ENCODE measurements at regions not wholly inside any gene's neighbourhood (a gene's known extent, or its start where the extent isn't known, plus 50 kb on each side); places are given as distances from the start of the nearest gene placed in this dataset.

DNA sequence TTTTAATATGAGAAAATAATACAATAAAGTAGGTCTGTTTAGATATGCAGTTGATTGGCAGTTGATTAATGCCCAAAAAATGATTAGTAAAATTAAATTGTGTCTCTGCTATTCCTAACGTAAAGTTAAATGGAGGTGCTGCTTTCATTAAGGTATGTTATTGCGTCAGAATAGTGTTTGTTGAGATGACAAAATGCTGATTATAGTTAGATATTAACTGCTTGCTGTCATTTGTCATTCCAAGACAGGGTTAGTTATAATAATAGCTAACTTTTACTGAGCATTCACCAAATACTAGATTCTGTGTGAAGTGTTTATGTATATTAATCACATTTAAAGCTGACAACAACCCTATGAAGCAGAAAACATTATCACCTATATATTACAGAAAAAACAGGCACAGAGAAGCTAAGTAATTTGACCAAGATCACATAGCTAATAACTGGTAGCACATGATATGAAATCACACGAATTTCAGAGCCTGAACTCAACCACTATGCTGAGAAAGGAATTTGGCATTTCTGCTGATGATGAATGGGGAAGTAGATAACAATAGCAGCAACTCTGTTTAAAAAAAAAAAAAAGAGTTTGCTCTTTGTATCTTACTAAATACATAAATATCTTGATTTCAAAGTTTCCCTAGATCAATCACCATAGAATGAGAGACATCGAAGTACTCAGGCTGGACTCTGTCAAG is 59.7 kb upstream of the WDR44 start:
- H4K20me1 ChIP-seq (replicated peaks in 1 of 2; ENCODE audit: control insufficient read depth in 1 of 2, insufficient read depth in 2 of 2, low read length in 2 of 2): no peaks in the 10 kb centered on the region
- H2BK120ac ChIP-seq (replicated peaks; ENCODE audit: low read depth, low read length): no peak overlapping the region
- H3K79me1 ChIP-seq (ENCODE audit: low read depth, low read length): no peaks in the 10 kb centered on the region
- no peak overlapping the region for H4K91ac ChIP-seq (replicated peaks; ENCODE audit: insufficient read length, low read length)
- 82% methylated on average over 4 of the region's 4 CpGs; no CpG with 5 or more reads in 1 of the 2 experiments for WGBS, 2 experiments (ENCODE audit: extremely low coverage in 1 of 2, insufficient coverage in 1 of 2, insufficient read length in 1 of 2, insufficient replicate concordance in 2 of 2, low coverage in 1 of 2, low lambda C conversion rate in 2 of 2, missing lambda C conversion rate in 1 of 2)
- no peak overlapping the region for H3K4me2 ChIP-seq (ENCODE audit: insufficient read depth in 1 of 2, low read depth in 2 of 2, low read length in 2 of 2)
- H2BK12ac ChIP-seq (ENCODE audit: low read depth, low read length): no peak overlapping the region
- H3K18ac ChIP-seq (ENCODE audit: extremely low read depth, low read length): no peak overlapping the region
- H3K4ac ChIP-seq (replicated peaks; ENCODE audit: insufficient read length, low read depth, low read length): no peak overlapping the region
- H2AFZ ChIP-seq (ENCODE audit: low read length): no peak overlapping the region
- FAIRE-seq (no peak), DNase-seq (ENCODE audit: low read depth in 1 of 2, low spot score in 2 of 2) (no peak)
- H3K9me3 ChIP-seq (ENCODE audit: insufficient read depth in 2 of 2, low read depth in 1 of 2, low read length in 1 of 2): no peaks in the 10 kb centered on the region
- no peak overlapping the region for H3K9ac ChIP-seq (replicated peaks in 1 of 4; ENCODE audit: extremely low read depth in 1 of 4, low read depth in 3 of 4, low read length in 3 of 4)
- no peak overlapping the region for H3K4me3 ChIP-seq (ENCODE audit: extremely low read depth in 1 of 4, insufficient read depth in 2 of 4, low read depth in 3 of 4, low read length in 4 of 4)
- H2BK20ac ChIP-seq (ENCODE audit: low read length): no peak overlapping the region
- no peaks in the 10 kb centered on the region for H3K36me3 ChIP-seq (ENCODE audit: control insufficient read depth in 2 of 4, insufficient read depth in 4 of 4, low read length in 3 of 4)
- no peak overlapping the region for H3K14ac ChIP-seq (ENCODE audit: insufficient read length)
- H3K23ac ChIP-seq (ENCODE audit: insufficient read length): no peak overlapping the region
- ChIA-PET POLR2A (ENCODE audit: partially characterized antibody) (no interaction called here), CTCF (ENCODE audit: partially characterized antibody) (interaction anchor here (0.6 kb wide), 1 partner anchor 1476 kb away, joined by 4 read pairs; no protein-coding TSS in a partner anchor)
- no peak overlapping the region for H4K8ac ChIP-seq (ENCODE audit: extremely low read depth, insufficient read depth, low read length)
- no peak overlapping the region for H3K27ac ChIP-seq (ENCODE audit: low read depth, low read length)
- H3K27me3 ChIP-seq (replicated peaks in 1 of 4; ENCODE audit: control insufficient read depth in 3 of 4, extremely low read depth in 1 of 4, insufficient read depth in 3 of 4, low read length in 3 of 4): no peaks in the 10 kb centered on the region
- H3K79me2 ChIP-seq (ENCODE audit: control insufficient read depth in 1 of 2, insufficient read depth in 2 of 2, low read length in 2 of 2): no peaks in the 10 kb centered on the region
- no peak overlapping the region for H3K56ac ChIP-seq (replicated peaks; ENCODE audit: insufficient read length, low read depth, low read length)
- no peak overlapping the region for H4K5ac ChIP-seq (ENCODE audit: insufficient read length, low read depth, low read length)
- no peaks in the 10 kb centered on the region for H3K23me2 ChIP-seq (ENCODE audit: low read depth, low read length)
- no peaks in the 10 kb centered on the region for H3K4me1 ChIP-seq (replicated peaks in 1 of 4; ENCODE audit: control insufficient read depth in 3 of 4, insufficient read depth in 4 of 4, low read length in 3 of 4)
- no peak overlapping the region for H2BK15ac ChIP-seq (ENCODE audit: low read length)
- H2BK5ac ChIP-seq (ENCODE audit: low read depth, low read length): no peak overlapping the region
- no peak overlapping the region for H2AK5ac ChIP-seq (ENCODE audit: low read depth, low read length)

All from H1 (cell line).